C1 segment of cervical spinal cord (tissue), 14 donors: ENCODE measurements at regions not wholly inside any gene's neighbourhood (a gene's known extent, or its start where the extent isn't known, plus 50 kb on each side); places are given as distances from the start of the nearest gene placed in this dataset.
A peak's percentile ranks its signal among the peaks of the same experiment; 100 is the strongest.
"Not testable (repeated sequence)": the region's sequence is repeated elsewhere in the genome, so short reads cannot be mapped to it uniquely, and the experiment has no call there.

Experiments
- DNase-seq, 14 donors: peaks; one replicate each; lab custom pipeline; 2025; lab: John Stamatoyannopoulos, UW

DNA sequence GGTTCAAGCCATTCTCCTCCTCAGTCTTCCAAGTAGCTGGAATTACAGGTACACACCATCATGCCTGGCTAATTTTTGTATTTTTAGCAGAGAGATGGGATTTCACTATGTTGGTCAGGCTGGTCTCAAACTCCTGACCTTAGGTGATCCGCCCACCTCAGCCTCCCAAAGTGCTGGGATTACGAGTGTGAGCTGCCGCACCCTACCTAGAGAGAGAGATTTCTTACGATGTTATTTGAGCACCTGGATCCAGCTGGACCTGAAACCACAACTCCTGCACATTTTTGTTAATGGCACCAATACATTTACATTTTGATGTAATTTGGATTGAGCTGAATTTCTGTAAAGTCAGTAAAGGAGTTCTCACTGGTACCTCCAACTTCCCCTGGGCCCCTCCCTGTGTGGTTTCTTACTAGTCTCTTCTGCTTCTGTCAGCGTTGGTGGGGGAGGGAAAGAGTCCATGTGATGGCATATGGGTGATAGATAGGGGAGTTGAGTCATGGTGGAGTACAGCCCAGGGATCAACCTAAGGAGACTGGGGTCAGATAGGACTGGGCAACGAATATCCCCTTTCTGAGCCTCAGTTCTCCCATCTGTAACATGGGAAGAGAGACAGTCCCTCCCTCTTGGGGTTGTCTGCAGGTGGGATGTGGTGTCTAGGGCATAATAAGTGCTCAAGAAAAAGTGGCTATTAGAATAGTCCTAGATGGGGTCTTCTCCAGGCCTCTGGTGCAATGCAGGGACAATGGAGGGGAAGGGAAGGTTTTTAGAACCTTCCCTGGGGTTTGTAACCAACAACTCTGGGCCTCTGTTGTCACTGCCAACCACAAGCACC lies 83.3 kb upstream of the MED13L start:
- no peak for DNase-seq

DNA sequence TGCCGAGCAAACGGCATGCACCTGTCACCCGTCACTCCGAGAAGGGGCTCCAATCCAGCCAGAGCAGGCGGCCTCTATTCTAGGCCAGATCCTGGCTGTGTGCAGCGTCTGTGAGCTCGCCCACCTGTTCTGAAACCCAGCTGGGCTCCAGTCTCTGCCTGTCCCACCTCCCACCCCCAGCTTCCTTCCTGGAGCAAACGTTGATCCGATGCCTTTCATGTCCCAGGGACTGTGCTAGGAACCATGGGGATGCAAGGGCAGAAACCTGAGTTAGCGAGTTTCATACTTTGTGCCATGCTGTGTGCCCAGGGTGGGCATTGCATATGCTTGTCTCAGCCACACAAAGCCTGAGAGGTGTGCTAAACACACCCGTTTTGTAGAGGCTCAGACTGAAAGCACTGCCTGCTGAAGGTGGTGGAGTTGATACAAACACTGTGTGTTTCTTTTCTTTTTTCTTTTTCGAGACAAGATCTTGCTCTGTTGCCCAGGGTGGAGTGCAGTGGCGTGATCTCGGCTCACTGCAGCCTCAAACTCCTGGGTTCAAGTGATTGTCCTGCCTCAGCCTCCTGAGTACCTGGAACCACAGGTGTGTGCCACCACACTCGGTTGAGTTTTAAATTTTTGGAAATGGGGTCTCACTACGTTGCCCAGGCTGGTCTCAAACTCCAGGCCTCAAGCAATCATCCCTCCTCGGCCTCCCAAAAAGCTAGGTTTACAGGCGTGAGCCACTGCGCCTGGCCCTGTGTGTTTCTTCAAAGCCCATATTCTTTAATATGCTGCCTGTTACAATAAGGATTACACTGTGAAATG lies 84.1 kb upstream of the MED13L start:
- peak in 1 of 14 donors; percentile 93 for DNase-seq

DNA sequence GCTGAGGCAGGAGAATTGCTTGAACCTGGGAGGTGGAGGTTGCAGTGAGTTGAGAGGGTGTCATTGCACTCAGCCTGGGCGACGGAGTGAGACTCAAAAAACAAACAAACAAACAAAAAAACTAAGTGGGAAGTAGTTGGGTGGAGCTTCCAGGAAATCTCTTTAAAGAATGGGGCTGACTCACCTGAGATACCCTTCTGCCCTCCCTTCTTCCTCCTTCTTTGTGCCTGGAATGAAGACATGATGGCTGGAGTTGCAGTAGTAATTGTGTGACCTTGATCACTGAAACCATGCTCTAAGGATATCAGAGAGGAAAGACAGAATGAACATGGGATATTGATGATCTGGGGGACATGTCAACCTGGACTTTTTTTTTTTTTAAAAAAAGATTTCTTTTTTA lies 87.6 kb upstream of the MED13L start:
- DNase-seq = no peak

- DNase-seq = no peak
These were observed 88.3 kb upstream of the MED13L start for GRCh38 chr12:116365606-116366455.

GRCh38 chr12:116366456-116366776 lies 88.9 kb upstream of the MED13L start:
- peak in 6 of 14 donors; percentile 10 to 93 (median 26) for DNase-seq

DNA sequence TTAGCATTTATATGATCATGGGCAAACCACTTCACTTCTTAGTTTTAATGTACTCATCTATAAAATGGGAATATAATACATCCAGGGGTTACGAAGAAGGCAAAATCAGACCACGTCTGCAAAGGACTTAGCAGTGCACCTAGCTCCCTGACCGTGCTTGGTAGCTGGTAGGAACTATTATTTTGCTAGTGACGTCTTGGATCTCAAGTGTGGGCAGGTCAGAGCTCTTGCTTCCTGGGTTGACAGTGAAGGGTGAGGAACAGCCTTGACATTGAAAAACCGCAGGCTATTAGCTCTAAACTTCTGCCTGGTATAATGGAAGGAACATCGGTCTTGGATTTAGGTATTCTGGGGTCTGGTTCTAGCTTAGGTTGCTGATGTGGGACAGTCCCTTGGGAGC lies 89.3 kb upstream of the MED13L start:
- no peak for DNase-seq

DNA sequence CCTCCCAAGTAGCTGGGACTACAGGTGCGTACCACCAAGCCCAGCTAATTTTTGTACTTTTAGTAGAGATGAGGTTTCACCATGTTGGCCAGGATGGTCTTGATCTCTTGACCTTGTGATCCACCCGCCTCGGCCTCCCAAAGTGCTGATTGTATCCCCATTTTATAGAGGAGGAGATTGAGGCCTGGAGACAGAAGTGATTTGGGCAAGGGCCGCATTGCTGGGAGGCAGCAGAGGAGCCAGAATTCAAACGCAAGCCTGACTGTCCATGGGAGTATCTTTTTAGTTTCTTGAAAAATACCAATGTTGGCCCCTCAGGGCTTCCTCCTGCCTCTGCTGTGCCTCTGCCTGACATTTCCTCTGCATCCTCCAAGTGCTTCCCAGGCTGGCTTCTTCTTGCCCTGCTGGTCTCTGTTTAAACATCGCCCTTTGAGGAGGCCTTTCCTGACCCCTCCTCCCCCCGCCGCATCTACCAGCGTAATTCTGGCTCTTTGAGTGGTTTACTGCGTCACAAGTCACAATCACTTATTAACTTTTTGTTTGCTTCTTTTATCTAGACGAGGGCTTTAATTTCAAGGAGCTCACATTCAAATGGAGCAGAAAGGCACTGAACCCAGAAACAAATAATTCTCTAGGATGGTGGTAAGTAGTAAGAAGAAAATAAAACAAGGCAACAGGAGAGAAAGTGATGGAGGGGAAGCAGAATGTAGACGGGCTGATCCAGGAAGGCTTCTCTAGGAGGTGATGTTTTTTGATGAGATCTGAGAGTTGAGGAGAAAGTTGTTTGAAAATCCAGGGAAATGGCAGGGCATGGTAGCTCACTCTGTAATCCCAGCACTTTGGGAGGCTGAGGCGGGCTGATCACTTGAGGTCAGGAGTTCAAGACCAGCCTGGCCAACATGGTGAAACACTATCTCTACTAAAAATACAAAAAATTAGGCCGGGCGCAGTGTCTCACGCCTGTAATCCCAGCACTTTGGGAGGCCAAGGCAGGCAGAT lies 91.0 kb upstream of the MED13L start:
- no peak for DNase-seq

- no peak for DNase-seq
These were observed 92.5 kb upstream of the MED13L start for GRCh38 chr12:116370004-116370404.

DNA sequence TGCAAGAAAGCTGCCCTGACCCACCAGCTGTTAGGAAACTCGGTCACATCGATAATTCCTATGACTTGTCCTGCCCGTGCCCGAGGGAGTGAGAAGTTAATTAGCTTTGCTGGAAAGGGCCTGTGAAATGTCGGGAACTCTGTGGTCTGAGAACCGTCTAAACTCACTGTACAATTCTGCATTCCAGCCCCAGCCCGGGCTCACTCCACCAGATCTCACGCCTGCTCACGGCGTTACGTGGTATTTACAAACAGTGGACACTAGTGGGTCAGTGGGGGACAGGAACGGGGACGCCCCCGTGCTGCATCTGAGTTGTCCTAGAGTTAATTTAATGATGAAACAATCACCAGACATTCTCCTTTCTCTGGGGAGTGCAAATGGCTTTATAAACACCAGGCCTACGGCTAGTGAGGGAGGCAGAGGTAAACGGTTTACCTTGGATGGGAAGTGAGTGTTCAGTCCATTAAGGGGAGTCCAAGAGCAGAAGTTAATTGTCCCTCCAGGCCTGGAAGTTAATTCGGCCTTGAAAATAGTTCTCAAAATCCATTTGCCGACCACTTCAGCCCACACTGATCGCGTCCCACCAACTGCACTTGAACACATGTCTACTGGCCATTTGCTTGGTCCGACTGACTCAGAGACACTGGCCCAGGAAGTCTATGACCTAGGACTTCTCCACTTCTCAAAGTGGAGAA lies 93.5 kb upstream of the MED13L start:
- no peak for DNase-seq

DNA sequence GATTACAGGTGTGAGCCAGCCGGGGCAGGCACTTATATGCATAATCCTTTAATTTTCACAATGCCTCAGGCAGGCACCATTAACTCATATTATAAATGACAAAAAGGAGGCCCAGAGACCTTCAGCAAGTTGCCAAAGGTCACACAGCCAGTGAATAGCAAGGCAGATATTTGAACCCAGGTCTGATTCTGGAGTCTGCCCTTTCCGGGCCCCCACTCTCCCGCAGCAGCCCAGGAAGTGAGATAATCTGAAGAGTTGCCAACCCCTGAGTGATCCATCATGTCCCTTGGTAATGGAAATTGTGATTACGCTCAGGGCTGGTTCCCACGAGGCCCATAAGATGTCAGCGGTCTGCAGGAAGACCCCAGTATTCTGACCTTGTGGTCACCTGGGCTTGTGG lies 95.3 kb upstream of the MED13L start:
- DNase-seq = no peak

DNA sequence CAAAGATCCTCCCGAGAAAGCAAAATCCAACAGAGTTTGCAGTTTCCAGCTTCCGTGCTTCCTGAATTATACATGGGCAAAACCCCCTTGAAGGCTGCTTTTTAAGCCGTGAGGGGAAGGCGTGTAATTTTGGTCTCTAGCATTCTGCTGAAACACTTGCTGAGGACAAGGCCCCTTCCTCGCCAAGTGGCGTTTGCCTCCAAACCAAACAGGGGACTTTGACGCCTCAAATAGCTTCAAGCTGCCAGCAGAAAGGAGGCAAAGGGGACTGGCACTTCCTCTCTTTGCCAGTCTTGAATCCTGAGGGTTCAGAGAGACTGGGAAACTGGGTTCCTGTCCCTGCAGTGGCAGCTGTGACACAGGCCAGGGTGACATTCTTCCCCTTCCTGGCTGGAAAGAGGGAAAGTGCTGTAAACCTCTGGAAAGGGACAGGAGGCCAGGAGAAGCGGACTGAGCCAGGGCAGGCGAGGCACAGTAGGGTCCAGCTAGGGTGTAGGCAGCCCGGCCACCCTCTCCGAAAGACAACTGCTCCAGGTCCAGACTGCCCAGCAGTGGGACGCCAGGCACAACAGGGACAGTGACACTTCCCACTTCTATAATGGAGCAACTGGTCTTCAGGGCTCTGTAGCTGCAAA lies 96.2 kb upstream of the MED13L start:
- peak in 2 of 14 donors; percentile 9 to 11 for DNase-seq

GRCh38 chr12:116374207-116374606 lies 96.7 kb upstream of the MED13L start:
- DNase-seq = no peak

DNA sequence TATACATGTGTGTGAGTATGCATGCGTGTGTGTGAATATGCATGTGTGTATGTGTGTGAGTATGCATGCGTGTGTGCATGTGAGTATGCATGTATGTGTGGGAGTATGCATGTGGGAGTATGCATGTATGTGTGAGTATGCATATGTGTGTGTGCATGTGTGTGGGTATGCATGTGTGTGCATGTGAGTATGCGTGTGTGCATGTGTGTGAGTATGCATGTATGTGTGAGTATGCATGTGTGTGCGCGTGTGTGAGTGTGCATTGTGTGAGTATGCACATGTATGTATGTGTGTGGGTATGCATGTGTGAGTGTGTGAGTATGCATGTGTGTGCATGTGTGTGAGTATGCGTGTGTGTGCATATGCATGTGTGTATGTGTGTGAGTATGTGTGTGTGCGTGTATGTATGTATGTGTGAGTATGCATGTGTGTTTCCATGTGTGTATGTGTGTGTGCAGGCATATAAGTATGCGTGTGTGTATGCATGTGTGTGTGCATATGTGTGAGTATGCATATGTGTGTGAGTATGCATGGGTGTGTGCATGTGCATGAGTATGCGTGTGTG lies 97.9 kb upstream of the MED13L start:
- no peak for DNase-seq

DNA sequence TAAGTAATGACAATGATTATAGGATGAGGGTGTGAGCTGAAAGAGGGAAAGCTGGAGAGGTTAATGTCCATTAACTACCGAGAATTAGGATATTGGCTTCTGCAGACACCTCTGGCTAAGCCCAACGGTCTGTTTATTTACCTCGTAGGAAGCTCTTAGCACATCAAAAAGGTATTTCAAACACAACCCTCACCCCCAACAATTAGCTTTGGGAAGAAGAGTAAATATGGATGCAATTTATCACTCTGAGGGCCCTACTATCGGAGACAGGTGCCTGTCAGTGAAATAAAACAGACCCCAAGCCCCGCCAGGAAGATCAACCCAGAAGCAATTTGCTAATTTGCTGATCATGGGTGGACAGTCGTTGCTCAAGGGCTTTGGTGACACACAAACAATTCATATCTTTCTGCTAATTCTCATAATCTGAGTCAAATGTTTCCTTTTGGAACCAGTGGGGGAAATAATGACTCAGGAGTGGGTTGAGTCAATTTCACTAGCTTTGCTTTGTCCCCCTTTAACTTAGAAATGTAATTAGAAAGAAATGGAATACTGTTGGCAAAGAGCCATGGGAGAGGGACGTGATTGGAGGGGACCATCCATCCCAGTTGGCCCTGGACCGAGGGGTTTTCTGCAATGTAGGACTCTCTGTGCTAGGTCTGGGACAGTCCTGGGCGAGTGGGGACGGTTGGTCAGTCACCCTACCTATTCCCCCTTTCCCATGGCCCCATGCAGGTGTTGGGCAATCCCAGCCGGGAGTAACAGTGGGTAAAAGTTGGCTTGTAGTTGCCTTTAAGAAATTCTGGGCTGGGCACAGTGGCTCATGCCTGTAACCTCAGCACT lies 99.1 kb upstream of the MED13L start:
- DNase-seq = no peak

GRCh38 chr12:116377194-116377571 lies 99.7 kb upstream of the MED13L start:
- DNase-seq = not testable (repeated sequence)

DNA sequence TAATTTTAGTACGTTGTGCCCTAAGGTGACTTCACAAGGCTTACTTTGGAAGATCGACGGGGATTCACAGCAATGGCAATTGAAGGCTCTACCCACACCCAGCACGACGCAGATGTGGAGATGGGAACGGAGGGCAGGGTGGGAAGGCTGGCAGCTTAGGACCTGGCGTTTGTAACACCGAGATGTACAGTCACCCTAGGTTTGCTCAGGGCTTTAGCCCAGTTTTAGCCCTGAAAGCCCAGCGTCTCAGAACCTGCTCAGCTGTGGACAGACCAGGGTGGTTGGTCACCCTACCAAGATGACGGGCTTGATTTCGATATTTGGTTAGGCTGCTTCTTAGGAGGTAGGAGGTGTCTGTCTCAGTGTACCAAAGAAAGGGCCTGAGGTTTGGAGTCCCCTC lies 100.5 kb upstream of the MED13L start:
- DNase-seq = no peak

- no peak for DNase-seq
These were observed 102.6 kb upstream of the MED13L start for GRCh38 chr12:116380108-116380507.

GRCh38 chr12:116380740-116381139 lies 103.2 kb upstream of the MED13L start:
- not testable (repeated sequence) for DNase-seq
